ACHN (cell line): ENCODE measurements at regions not wholly inside any gene's neighbourhood (a gene's known extent, or its start where the extent isn't known, plus 50 kb on each side); places are given as distances from the start of the nearest gene placed in this dataset.

Experiments used
- DNase-seq: peaks from one replicate; pipeline ENCODE4 v3.0.0-alpha.2; 2015
- in situ Hi-C: cut with HindIII; loops from 2 replicates; pipeline ENCODE4 v1.10.0; 2017; ENCODE audit warnings: low sequenced_read_pairs, low pct_ligation_motif_present, low pct_unique_long_range_greater_than_20kb

- DNase-seq, result no peak
- in situ Hi-C loops, result no loop called here
Measured at GRCh38 chr5:67974471-67974870, 241.1 kb upstream of the PIK3R1 start.

- no peak for DNase-seq
- in situ Hi-C loops, result no loop called here
Measured at GRCh38 chr5:67974054-67974453, 241.5 kb upstream of the PIK3R1 start.

GRCh38 chr5:67971971-67972821, 243.4 kb upstream of the PIK3R1 start:
- in situ Hi-C loops, result no loop called here
- no peak for DNase-seq

GRCh38 chr5:67971223-67971830, 244.2 kb upstream of the PIK3R1 start:
- in situ Hi-C loops, result no loop called here
- DNase-seq, result no peak

DNA sequence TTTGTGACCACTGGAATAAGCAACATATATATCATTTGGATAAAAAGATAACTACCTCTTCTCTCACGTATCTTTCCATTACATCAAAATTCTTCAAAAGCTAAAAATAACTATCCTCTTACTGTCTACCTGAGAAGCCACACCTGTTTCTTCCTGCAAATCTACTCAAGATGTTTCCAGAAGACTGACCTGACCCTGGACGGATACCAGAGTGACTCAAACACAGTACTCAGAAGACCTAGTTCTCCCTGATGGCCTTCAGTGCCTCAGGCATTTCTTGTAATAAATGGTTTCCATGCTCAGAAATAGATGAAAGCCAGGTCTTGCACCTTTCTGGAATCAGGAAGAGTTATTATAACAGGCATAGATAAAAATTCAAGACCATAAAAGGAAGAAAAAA, 245.9 kb upstream of the PIK3R1 start:
- DNase-seq, result no peak
- in situ Hi-C loops, result no loop called here

GRCh38 chr5:67969176-67969575, 246.4 kb upstream of the PIK3R1 start:
- no peak for DNase-seq
- in situ Hi-C loops, result no loop called here

DNA sequence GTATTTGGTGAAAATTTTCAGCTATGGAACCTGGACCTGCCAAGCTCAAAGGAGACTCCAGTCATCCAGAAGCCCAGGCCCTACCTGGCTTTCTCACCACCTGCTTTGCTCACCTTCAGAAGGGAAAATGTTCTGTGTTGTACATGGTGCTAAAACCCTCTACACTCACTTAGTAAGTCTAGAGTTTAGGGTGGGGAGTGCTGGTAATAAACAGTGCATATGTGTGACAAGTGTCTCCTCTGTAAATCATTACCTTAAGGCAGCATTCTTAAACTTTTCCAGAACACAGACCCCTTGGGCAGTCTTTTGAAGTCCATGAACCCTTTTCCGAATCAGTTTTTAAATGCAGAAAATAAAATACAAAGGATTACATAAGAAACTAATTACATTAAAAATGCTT, 248.8 kb upstream of the PIK3R1 start:
- in situ Hi-C loops, result no loop called here

DNA sequence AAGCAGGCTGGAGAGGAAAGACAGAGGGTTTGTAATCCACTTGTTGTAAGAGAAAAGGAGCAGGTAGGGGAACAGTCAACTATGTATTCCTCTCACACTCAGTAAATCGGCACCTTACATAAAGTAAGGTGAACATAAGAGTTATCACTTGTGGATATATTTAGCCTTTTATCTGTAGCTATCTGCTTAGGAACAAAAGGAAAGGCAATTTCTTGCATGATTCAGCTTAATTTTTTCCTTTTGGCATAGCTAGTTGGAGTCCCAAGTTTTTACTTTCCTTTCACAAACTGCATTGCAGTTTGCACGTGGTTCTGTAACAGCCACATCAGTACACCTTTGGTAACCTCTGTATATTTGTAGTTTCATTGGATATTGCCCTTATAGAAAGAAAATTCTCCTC, 250.9 kb upstream of the PIK3R1 start:
- in situ Hi-C loops, result no loop called here

More for the DNA sequence above, 248.8 kb upstream of the PIK3R1 start:
- DNase-seq, result no peak

DNA sequence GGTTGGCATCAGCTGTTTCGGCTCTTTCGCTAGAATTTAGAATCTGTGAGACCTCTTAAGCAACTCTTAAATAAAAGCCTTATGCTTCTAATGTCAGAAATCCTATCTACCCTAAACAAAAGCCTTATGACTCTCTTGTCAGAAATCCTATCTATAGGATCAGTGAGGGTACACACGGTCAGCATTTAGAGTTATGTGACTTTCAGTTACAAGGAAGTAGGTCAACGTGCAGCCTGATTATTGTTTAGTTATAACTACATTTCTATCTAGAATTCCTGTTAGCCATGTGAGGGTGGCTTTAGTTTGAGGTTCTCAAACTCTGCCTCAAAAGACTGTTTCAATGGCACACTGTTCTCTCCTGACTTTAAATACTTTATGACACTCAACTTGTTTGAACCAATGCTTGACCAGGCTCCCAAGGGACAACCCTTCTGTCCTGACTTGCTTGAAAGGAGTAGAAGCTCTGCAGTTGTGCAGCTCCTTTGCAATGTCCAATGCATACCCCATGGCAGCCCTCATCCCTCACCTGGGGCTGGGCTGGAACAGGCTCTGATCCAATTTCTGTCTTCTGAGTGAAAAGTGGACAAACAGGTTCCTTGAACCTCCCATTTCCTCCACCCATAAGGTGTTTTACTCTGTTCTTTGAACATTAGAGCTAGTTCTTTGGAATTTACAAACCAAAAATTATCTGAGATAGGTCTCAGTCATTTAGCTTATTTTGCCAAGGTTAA, 251.6 kb upstream of the PIK3R1 start:
- in situ Hi-C loops, result no loop called here
- no peak for DNase-seq

More for the DNA sequence above, 250.9 kb upstream of the PIK3R1 start:
- no peak for DNase-seq

- no peak for DNase-seq
- in situ Hi-C loops, result no loop called here
Measured at GRCh38 chr5:67960939-67961338, 254.6 kb upstream of the PIK3R1 start.

DNA sequence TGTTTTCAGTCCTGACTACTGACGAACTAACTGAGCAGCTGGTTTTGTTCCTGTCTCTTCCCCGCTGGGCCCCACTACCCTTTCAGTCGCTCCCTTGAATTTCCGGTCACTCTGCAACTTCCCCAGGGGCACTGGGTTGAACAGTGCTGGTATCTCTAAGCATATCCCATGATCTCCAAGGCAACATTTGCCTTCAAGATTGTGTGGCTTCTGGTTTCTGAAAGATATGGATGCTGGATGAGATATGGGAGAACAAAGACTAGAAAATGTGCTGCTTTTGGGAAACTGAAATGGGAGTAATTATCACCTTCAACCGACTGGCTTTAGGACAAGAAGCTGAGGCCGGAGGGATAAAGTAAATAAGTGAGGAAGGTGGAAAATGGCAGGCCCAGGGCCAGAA, 258.2 kb upstream of the PIK3R1 start:
- no peak for DNase-seq
- in situ Hi-C loops, result no loop called here

- DNase-seq, result no peak
- in situ Hi-C loops, result no loop called here
Measured at GRCh38 chr5:67954351-67954750, 261.2 kb upstream of the PIK3R1 start.

DNA sequence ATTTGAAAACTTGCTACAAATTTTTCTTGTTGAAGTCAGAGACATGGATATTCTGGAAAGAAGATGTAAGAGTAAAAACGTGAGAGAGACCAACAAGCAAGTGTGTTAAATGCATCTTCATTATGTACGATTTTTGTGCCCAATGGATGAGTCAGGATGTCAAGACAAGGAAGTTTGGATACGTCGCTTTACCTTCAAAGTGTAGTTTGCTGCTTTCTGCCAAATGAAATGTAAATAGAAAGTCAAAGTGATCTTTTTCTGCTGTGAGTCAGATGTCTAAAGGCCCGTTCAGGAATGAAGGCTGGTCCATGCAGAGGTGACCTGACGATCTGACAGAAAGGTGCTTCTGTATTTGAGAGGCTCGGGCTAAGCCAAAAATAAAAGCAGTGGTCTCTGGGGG, 273.1 kb upstream of the PIK3R1 start:
- in situ Hi-C loops, result no loop called here
- DNase-seq, result no peak

GRCh38 chr5:67941614-67942401, 273.7 kb upstream of the PIK3R1 start:
- in situ Hi-C loops, result no loop called here
- DNase-seq, result no peak

DNA sequence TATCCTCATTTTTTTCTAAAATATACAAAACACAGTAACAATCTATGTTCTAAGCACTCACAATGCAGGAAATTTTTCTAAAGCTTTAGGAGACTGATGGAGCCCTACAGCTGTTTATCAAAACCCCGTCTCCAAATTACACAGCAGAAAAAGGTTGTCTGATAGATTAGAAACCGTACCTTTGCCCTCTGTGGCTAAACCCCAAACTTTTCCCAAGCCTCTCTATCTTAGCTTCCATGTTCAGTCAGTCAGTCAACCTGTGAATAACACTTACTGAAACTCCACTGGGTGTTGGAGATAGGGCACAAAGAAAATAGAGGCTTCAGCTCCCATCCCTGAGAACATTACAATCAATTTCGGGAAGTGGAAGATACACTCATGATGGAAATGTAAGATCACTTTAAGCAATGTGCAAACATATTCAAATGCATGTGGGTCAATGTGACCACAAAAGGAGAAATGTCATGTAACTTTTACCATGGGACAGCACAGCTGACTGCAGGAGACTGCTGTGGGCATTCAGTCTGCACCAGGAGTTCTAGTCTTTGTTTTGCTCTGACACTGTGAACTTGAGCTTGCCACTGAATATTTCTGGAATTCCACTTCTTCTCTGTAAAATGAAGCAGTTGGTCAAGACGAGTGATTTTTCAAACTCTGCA, 279.5 kb upstream of the PIK3R1 start:
- in situ Hi-C loops, result no loop called here

DNA sequence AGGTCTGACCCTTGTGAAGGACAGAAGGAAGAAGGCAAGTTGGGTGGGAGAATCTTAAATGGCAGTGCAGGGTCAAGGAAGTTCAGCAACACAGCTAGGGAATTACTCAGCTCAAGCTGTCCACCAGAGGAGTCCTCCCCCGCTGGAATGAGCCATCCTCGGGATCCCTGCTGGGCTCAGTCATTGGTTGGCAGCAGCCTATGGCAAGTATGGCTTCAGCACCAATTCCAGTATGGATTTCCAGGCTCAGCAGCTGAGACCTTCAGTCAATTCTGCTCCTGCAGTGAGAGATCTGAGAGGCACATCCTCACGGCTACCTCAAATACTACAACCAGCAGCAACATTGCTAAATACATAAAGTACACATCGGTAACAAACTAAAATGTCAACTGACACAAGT, 280.6 kb upstream of the PIK3R1 start:
- in situ Hi-C loops, result no loop called here
- no peak for DNase-seq

More for the DNA sequence above, 279.5 kb upstream of the PIK3R1 start:
- no peak for DNase-seq

DNA sequence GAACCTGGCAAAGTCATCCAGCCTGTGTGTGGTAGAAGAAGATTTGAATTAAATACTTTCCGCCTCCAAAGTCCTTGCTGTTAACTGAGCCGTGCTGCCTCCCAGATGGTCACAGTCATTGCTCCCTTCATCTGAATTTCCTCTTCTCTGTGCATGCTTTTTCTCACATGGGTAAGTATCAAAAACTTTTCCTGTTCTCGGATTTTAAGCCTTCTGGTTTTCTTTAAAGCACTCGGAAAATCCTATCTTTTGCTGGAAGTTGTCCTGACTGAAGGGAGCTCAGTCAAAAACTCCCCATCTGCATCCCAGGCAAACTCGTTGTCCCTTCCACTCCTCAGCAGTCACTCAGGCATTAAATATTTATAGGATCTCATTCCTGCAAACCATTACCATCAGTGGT, 290.0 kb upstream of the PIK3R1 start:
- no peak for DNase-seq
- in situ Hi-C loops, result no loop called here

DNA sequence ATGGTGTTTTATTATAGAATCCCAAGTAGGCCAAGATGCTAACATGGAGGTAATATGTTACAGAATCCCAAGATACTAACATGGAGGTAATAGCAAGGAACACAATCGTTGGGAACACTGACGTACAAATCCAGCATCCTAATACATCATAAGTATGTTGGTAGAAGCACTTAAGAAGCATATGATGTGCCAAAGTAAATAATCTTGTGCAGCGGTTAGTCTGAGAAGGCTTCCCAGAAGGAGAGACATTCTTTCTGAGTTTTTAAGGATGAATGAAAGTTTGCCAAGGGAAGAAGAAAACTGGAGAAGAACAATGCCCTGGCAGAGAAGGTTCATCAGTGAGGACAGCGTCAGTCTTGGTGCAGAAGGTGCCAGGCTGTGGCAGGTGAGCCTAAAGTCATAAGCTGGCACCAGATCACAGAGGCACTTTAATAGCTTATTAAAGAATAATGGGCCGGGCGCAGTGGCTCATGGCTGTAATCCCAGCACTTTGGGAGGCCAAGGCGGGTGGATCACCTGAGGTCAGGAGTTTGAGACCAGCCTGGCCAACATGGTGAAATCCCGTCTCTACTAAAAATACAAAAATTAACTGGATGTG, 294.5 kb upstream of the PIK3R1 start:
- in situ Hi-C loops, result no loop called here
- no peak for DNase-seq
